AG09309 (cell line): ENCODE measurements at regions not wholly inside any gene's neighbourhood (a gene's known extent, or its start where the extent isn't known, plus 50 kb on each side); places are given as distances from the start of the nearest gene placed in this dataset.

Experiments
- DNase-seq: peaks from one replicate; pipeline ENCODE4 v3.0.0-alpha.2; 2010; ENCODE audit warnings: low read depth
- H3K4me3 ChIP-seq: 2 replicates; pipeline ENCODE4 v1.5.1; 2011; ENCODE audit warnings: mild to moderate bottlenecking, low read depth, low read length, moderate library complexity; ENCODE audit not compliant: control insufficient read depth
- CTCF ChIP-seq: IDR thresholded peaks from 2 replicates; pipeline ENCODE4 v1.5.1; 2011; ENCODE audit warnings: mild to moderate bottlenecking, low read depth, low read length, inconsistent platforms; ENCODE audit not compliant: insufficient read depth, control insufficient read depth; ENCODE audit errors: missing control alignments

DNA sequence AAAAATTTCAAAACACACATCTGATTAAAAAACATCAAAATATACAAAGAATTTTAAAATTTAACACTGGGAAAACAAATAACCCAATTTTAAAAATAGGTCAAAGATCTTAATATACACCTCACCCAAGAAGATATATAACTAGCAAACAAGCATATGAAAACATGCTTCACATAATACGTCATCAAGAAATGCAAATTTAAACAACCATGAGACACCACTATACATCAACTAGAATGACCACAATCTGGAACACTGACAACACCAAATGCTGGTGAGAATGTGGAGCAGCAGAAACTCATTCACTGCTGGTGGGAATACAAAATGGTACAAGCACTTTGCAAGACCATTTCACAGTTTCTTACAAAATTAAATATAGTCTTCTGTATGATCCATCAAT is 498.4 kb downstream of the IPMK start:
- DNase-seq = no peak
- no peak for TF ChIP-seq CTCF

GRCh38 chr10:57759777-57760176 is 507.9 kb downstream of the IPMK start:
- no peak overlapping the region for H3K4me3 ChIP-seq
- no peak for TF ChIP-seq CTCF
- no peak for DNase-seq

More for the DNA sequence above, 498.4 kb downstream of the IPMK start:
- no peak overlapping the region for H3K4me3 ChIP-seq

- no peak for TF ChIP-seq CTCF
- no peak for DNase-seq
- no peak overlapping the region for H3K4me3 ChIP-seq
Measured at GRCh38 chr10:57754803-57755202, 512.9 kb downstream of the IPMK start.

- no peak for DNase-seq
- no peak for TF ChIP-seq CTCF
- no peak overlapping the region for H3K4me3 ChIP-seq
Measured at GRCh38 chr10:57743711-57744110, 524.0 kb downstream of the IPMK start.

GRCh38 chr10:57741751-57742150 is 525.9 kb downstream of the IPMK start:
- DNase-seq = no peak
- no peak overlapping the region for H3K4me3 ChIP-seq
- TF ChIP-seq CTCF = no peak

- no peak for TF ChIP-seq CTCF
- no peak overlapping the region for H3K4me3 ChIP-seq
- DNase-seq = no peak
Measured at GRCh38 chr10:57723305-57723704, 544.4 kb downstream of the IPMK start.

- DNase-seq = no peak
- peak; percentile 56 for TF ChIP-seq CTCF
- no peak overlapping the region for H3K4me3 ChIP-seq
Measured at GRCh38 chr10:57716884-57717283, 550.8 kb downstream of the IPMK start.
